Ishikawa (cell line): ENCODE measurements at regions not wholly inside any gene's neighbourhood (a gene's known extent, or its start where the extent isn't known, plus 50 kb on each side); places are given as distances from the start of the nearest gene placed in this dataset.

Experiments
- EGR1 ChIP-seq: IDR thresholded peaks from 2 replicates; pipeline ENCODE4 v1.6.1; 2012
- RAD21 ChIP-seq: IDR thresholded peaks from 2 replicates; pipeline ENCODE4 v1.6.1; 2012; ENCODE audit warnings: low read depth
- TCF12 ChIP-seq: IDR thresholded peaks from 2 replicates; pipeline ENCODE4 v1.6.1; 2012; ENCODE audit warnings: low read depth
- USF1 ChIP-seq: IDR thresholded peaks from 2 replicates; pipeline ENCODE4 v1.6.1; 2012

DNA sequence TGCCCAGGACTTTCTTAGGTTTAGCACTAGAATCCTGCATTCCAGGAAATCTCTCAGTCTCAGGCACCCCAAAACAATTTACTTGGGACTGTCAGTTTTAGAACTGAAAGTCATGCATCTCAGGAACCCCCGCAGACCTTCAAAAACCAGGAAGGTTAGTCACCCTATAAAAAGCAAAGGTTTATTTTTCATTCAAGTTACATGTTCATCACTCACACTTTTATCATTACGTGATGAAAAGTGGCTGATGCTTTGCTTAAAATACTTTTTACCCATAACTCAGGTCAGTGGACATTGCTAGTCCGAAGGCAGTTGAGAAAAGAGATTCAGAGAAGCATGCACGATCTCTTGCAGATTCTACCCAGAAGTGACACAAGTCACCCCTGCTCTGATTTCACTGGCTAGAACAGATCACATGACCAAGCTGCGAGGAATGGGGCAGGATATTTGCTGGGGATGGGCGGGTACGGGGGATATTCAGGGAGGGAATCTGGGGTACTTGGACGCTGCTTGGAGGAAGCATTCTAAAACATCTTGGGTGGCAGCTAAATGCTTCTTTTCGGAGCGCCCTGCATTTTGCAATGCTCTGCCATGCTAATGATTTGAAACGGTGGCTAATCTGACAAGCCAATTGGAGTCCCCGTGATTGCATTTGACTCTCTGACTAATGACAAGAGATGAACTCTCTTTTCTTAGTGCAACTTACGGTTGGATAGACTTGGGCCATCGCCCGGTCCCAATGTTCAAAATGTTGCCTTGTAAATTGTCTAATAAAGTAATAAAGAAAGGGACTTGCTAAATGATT lies 110.2 kb downstream of the MIAT start:
- no peak for TF ChIP-seq EGR1
- no peak for TF ChIP-seq TCF12
- TF ChIP-seq RAD21, result no peak
- TF ChIP-seq USF1, result no peak
